ENCODE measurements at regions not wholly inside any gene's neighbourhood (a gene's known extent, or its start where the extent isn't known, plus 50 kb on each side); places are given as distances from the start of the nearest gene placed in this dataset.

- Histone ChIP-seq H3K9me3 (replicated peaks; ENCODE audit: control insufficient read depth, insufficient read depth, low read length) (peaks cover 2% of the 10 kb centered on the region), H3K4me2 (ENCODE audit: insufficient read depth, low read length) (no peak overlapping the region), H3K36me3 (ENCODE audit: control insufficient read depth in 2 of 2, extremely low read depth in 1 of 2, insufficient read depth in 2 of 2, low read length in 2 of 2) (no peaks in the 10 kb centered on the region), H2AFZ (ENCODE audit: low read depth, low read length) (no peak overlapping the region), H3K9me1 (replicated peaks; ENCODE audit: control insufficient read depth, extremely low read depth, insufficient read depth, low read length) (no peaks in the 10 kb centered on the region), H3K4me1 (ENCODE audit: control insufficient read depth, extremely low read depth, insufficient read depth, low read length) (no peaks in the 10 kb centered on the region), H3K9ac (replicated peaks; ENCODE audit: extremely low read depth, insufficient read depth, low read length) (no peak overlapping the region), H3K27ac (ENCODE audit: insufficient read depth, low read depth, low read length) (no peak overlapping the region), H3K4me3 (replicated peaks in 1 of 3; ENCODE audit: insufficient read depth in 1 of 3, low read depth in 1 of 3, low read length in 3 of 3) (no peak overlapping the region), H3K79me2 (ENCODE audit: control insufficient read depth, insufficient read depth, low read length) (no peaks in the 10 kb centered on the region), H3K27me3 (ENCODE audit: control insufficient read depth in 2 of 2, insufficient read depth in 2 of 2, low read length in 2 of 2) (no peaks in the 10 kb centered on the region), H4K20me1 (replicated peaks; ENCODE audit: control insufficient read depth, extremely low read depth, insufficient read depth, low read length) (no peaks in the 10 kb centered on the region)
- dilution Hi-C loops (cut with MboI; ENCODE audit: extremely low pct_ligation_motif_present, low sequenced_read_pairs) (no loop called here), intact Hi-C loops (cut with micrococcal nuclease) (no loop called here)
- no peak for TF ChIP-seq CTCF (IDR thresholded peaks at IDR 0.05; ENCODE audit: extremely low read depth in 1 of 2, insufficient read depth in 1 of 2, low read depth in 1 of 2, low read length in 2 of 2)
- TF ChIP-seq JUN (IDR thresholded peaks at IDR 0.05; ENCODE audit: borderline replicate concordance, insufficient read depth, insufficient read length, low read depth): no peak
- no peak for TF ChIP-seq POLR2A (IDR thresholded peaks at IDR 0.05; ENCODE audit: low read depth, low read length)
- TF ChIP-seq MAX (IDR thresholded peaks at IDR 0.05; ENCODE audit: insufficient read depth, insufficient read length): no peak
- no peak for TF ChIP-seq FOS (IDR thresholded peaks at IDR 0.05; ENCODE audit: borderline replicate concordance, insufficient read depth, low read length)
- TF ChIP-seq MYC (IDR thresholded peaks at IDR 0.05; ENCODE audit: low read depth, low read length): no peak
- no peak for TF ChIP-seq GATA2 (IDR thresholded peaks at IDR 0.05; ENCODE audit: insufficient read depth, insufficient read length, low read depth, low read length)
- TF ChIP-seq POLR2AphosphoS5 (IDR thresholded peaks at IDR 0.05; ENCODE audit: insufficient read depth, low read depth, low read length): no peak
- no peak for TF ChIP-seq EZH2 (IDR thresholded peaks at IDR 0.05; ENCODE audit: borderline replicate concordance, low read depth, low read length, severe bottlenecking)
- DNase-seq (ENCODE audit: low read depth, low spot score): no peak
- no peak for FAIRE-seq
- BruUV-seq (replicated peaks): no TSS peak
- CTCF ChIA-PET: no interaction called here
- POLR2A ChIA-PET: no interaction called here
These were observed 1465.1 kb upstream of the C9orf72 start for GRCh38 chr9:29038332-29038731.
